CD4-positive, alpha-beta memory T cell (primary cell): ENCODE measurements at regions not wholly inside any gene's neighbourhood (a gene's known extent, or its start where the extent isn't known, plus 50 kb on each side); places are given as distances from the start of the nearest gene placed in this dataset.

Experiments
- CTCF ChIA-PET: fragments of 350-600 bp; sonication (Branson Sonifier 250); formaldehyde crosslinking; loops from one replicate; lab custom pipeline; 2021; ENCODE audit warnings: inconsistent platforms; ENCODE audit not compliant: partially characterized antibody; lab: Charles Lee
- POLR2A ChIA-PET: fragments of 350-600 bp; sonication (Branson Sonifier 250); formaldehyde crosslinking; loops from one replicate; lab custom pipeline; 2021; ENCODE audit not compliant: partially characterized antibody; lab: Charles Lee
- DNase-seq, 5 donors: peaks; one replicate each; pipeline versions ENCODE4 v3.0.0 to v3.0.0-alpha.2; 2020 to 2022; ENCODE audit warnings: mixed read lengths in 1 of 5
- H3K27ac ChIP-seq: one replicate; pipeline ENCODE4 v1.7.0; 2013; ENCODE audit warnings: low read depth, low read length
- H3K27me3 ChIP-seq: 2 replicates; pipeline ENCODE4 v1.7.0; 2013; ENCODE audit warnings: mild to moderate bottlenecking, low read length, moderate library complexity; ENCODE audit not compliant: insufficient read depth
- H3K36me3 ChIP-seq: 2 replicates; pipeline ENCODE4 v1.7.0; 2013; ENCODE audit warnings: mild to moderate bottlenecking, low read length, moderate library complexity; ENCODE audit not compliant: insufficient read depth
- H3K4me1 ChIP-seq: 2 replicates; pipeline ENCODE4 v1.7.0; 2013; ENCODE audit warnings: mild to moderate bottlenecking, low read length, moderate library complexity; ENCODE audit not compliant: insufficient read depth
- H3K4me3 ChIP-seq, 2 donors: one replicate each; pipeline ENCODE4 v1.7.0; 2013; ENCODE audit warnings: low read length in 2 of 2, mild to moderate bottlenecking in 1 of 2
- H3K9me3 ChIP-seq, 2 donors: one replicate each; pipeline ENCODE4 v1.7.0; 2013; ENCODE audit warnings: low read length in 2 of 2, control low read depth in 1 of 2; ENCODE audit not compliant: control insufficient read depth in 1 of 2
- H3K27ac Mint-ChIP-seq, 7 donors: one replicate each; pipeline ENCODE4 v1.8.0; 2020 to 2021; ENCODE audit warnings: mixed read lengths in 7 of 7, mild to moderate bottlenecking in 6 of 7, inconsistent platforms in 3 of 7, moderate library complexity in 3 of 7
- H3K27me3 Mint-ChIP-seq, 2 donors: one replicate each; pipeline ENCODE4 v1.8.0; 2020 to 2021; ENCODE audit warnings: mixed read lengths in 2 of 2
- H3K36me3 Mint-ChIP-seq, 2 donors: one replicate each; pipeline ENCODE4 v1.8.0; 2020 to 2021; ENCODE audit warnings: mixed read lengths in 2 of 2, inconsistent platforms in 1 of 2, mild to moderate bottlenecking in 1 of 2
- H3K4me1 Mint-ChIP-seq, 4 donors: one replicate each; pipeline ENCODE4 v1.8.0; 2020 to 2021; ENCODE audit warnings: mixed read lengths in 4 of 4, mild to moderate bottlenecking in 1 of 4
- H3K4me3 Mint-ChIP-seq, 8 donors: one replicate each; pipeline ENCODE4 v1.8.0; 2020 to 2021; ENCODE audit warnings: mixed read lengths in 8 of 8, mild to moderate bottlenecking in 7 of 8, moderate library complexity in 6 of 8, inconsistent platforms in 3 of 8
- H3K9me3 Mint-ChIP-seq, 8 donors: one replicate each; pipeline ENCODE4 v1.8.0; 2020 to 2021; ENCODE audit warnings: mixed read lengths in 8 of 8, mild to moderate bottlenecking in 5 of 8, inconsistent platforms in 3 of 8, moderate library complexity in 1 of 8
- intact Hi-C: fragments of 100-400 bp; cut with micrococcal nuclease; formaldehyde crosslinking; loops from one replicate; pipeline ENCODE4 v1.15.1; 2023

DNA sequence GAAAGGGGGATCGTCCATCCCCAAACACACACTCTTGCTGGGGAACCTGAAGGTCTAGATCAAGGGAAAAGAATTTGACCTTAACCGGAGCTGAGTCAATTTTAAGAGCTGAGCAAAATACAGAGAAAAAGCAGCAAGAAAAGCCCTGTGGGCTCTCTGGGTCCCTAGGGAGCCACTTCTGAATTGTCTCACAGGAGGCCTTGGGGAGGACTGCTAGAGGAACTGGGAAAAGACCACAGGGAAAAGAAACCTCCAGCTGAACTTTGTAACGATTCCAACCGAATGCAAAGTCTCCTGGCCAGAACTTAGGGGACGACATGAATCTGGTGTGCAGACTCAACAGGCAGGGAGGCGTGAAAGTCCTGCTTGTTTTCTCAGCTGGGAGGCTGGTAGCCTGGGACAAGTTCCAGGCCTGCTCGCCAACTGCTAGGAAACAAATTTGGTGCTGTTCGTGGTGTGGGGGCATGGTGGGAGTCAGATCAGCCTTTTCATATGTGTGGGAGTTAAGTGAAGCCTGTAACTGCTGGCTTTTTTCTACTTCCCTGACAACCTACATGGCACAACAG, 644.6 kb upstream of the CNTNAP5 start:
- H3K36me3 ChIP-seq = no peaks in the 10 kb centered on the region
- CTCF ChIA-PET = no interaction called here
- H3K27me3 ChIP-seq = no peaks in the 10 kb centered on the region
- H3K4me3 Mint-ChIP-seq = no peak overlapping the region
- intact Hi-C loops = no loop called here
- peaks cover 0 to 9% of the 10 kb centered on the region in 2 donors for H3K9me3 ChIP-seq
- H3K36me3 Mint-ChIP-seq = no peaks in the 10 kb centered on the region
- peaks cover 2 to 26% (median 13%) of the 10 kb centered on the region in 8 donors for H3K9me3 Mint-ChIP-seq
- H3K4me1 ChIP-seq = no peaks in the 10 kb centered on the region
- H3K4me3 ChIP-seq = no peak overlapping the region
- no peaks in the 10 kb centered on the region for H3K27me3 Mint-ChIP-seq
- H3K27ac ChIP-seq = no peak overlapping the region
- H3K4me1 Mint-ChIP-seq = no peaks in the 10 kb centered on the region
- DNase-seq = no peak
- POLR2A ChIA-PET = no interaction called here
- no peak overlapping the region for H3K27ac Mint-ChIP-seq

- no peak overlapping the region for H3K27ac Mint-ChIP-seq
- no peaks in the 10 kb centered on the region for H3K4me1 ChIP-seq
- no peaks in the 10 kb centered on the region for H3K36me3 Mint-ChIP-seq
- CTCF ChIA-PET = no interaction called here
- H3K9me3 ChIP-seq = peaks cover 0 to 7% of the 10 kb centered on the region in 2 donors
- peaks cover 0 to 14% (median 8%) of the 10 kb centered on the region in 8 donors for H3K9me3 Mint-ChIP-seq
- no peak overlapping the region for H3K4me3 Mint-ChIP-seq
- H3K27ac ChIP-seq = no peak overlapping the region
- H3K27me3 Mint-ChIP-seq = no peaks in the 10 kb centered on the region
- no peaks in the 10 kb centered on the region for H3K4me1 Mint-ChIP-seq
- no peak overlapping the region for H3K4me3 ChIP-seq
- H3K36me3 ChIP-seq = no peaks in the 10 kb centered on the region
- intact Hi-C loops = no loop called here
- H3K27me3 ChIP-seq = no peaks in the 10 kb centered on the region
- POLR2A ChIA-PET = no interaction called here
- no peak for DNase-seq
Measured at GRCh38 chr2:123415678-123416077, 609.4 kb upstream of the CNTNAP5 start.

GRCh38 chr2:123419976-123420375, 605.1 kb upstream of the CNTNAP5 start:
- no peak overlapping the region for H3K4me3 Mint-ChIP-seq
- no peak overlapping the region for H3K4me3 ChIP-seq
- H3K36me3 ChIP-seq = no peaks in the 10 kb centered on the region
- peaks cover 0 to 7% of the 10 kb centered on the region in 2 donors for H3K9me3 ChIP-seq
- H3K4me1 ChIP-seq = no peaks in the 10 kb centered on the region
- CTCF ChIA-PET = no interaction called here
- H3K27ac Mint-ChIP-seq = no peak overlapping the region
- H3K27me3 Mint-ChIP-seq = no peaks in the 10 kb centered on the region
- H3K27ac ChIP-seq = no peak overlapping the region
- H3K36me3 Mint-ChIP-seq = no peaks in the 10 kb centered on the region
- H3K27me3 ChIP-seq = no peaks in the 10 kb centered on the region
- no peak for DNase-seq
- peaks cover 0 to 12% (median 7%) of the 10 kb centered on the region in 8 donors for H3K9me3 Mint-ChIP-seq
- H3K4me1 Mint-ChIP-seq = no peaks in the 10 kb centered on the region
- POLR2A ChIA-PET = no interaction called here
- intact Hi-C loops = no loop called here

DNA sequence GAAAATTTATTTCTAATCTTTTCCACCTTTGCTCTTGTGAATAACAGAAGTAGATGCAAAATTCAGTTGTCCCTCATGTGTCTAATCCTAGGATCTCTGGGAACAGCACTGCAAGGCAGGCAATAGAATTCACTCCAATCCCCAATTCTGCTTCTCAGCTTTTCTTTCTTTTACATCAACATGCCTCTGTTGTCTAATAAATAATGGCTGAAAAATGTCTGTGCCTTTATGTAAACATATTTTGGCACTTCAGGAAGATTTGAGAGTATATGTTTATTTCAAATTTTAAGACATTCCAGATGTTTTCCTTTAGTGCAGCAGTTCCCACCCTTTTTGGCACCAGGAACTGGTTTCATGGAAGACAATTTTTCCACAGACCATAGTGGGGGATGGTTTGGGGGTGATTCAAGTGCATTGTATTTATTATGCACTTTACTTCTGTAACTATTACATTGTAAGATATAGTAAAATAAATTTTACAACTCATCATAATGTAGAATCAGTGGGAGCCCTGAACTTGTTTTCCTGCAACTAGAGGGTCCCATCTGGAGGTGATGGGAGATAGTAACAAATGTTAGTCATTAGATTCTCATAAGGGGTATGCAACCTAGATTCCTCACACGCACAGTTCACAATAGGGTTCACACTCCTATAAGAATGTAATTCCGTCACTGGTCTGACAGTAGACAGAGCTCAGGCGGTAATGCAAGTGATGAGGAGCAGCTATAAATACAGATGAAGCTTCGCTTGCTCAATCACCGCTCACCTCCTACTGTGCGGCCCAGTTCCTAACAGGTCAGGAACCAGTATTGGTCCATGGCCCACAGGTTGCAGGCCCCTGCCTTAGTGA, 590.3 kb upstream of the CNTNAP5 start:
- Mint-ChIP-seq H3K9me3 (peaks cover 4 to 22% (median 13%) of the 10 kb centered on the region in 8 donors), H3K4me1 (no peaks in the 10 kb centered on the region), H3K4me3 (no peak overlapping the region), H3K27ac (no peak overlapping the region), H3K27me3 (no peaks in the 10 kb centered on the region), H3K36me3 (no peaks in the 10 kb centered on the region)
- intact Hi-C loops = no loop called here
- H3K9me3 ChIP-seq = no peaks in the 10 kb centered on the region
- no peak overlapping the region for H3K27ac ChIP-seq
- ChIA-PET CTCF (no interaction called here), POLR2A (no interaction called here)
- DNase-seq = no peak
- no peak overlapping the region for H3K4me3 ChIP-seq
- H3K36me3 ChIP-seq = no peaks in the 10 kb centered on the region
- no peaks in the 10 kb centered on the region for H3K27me3 ChIP-seq
- H3K4me1 ChIP-seq = no peaks in the 10 kb centered on the region

- H3K27me3 ChIP-seq = no peaks in the 10 kb centered on the region
- no peaks in the 10 kb centered on the region for H3K9me3 ChIP-seq
- Mint-ChIP-seq H3K27ac (no peak overlapping the region), H3K36me3 (no peaks in the 10 kb centered on the region), H3K4me1 (no peaks in the 10 kb centered on the region), H3K27me3 (no peaks in the 10 kb centered on the region), H3K4me3 (no peak overlapping the region), H3K9me3 (peaks cover 5 to 23% (median 12%) of the 10 kb centered on the region in 8 donors)
- no peak for DNase-seq
- no peak overlapping the region for H3K4me3 ChIP-seq
- CTCF ChIA-PET = no interaction called here
- no peaks in the 10 kb centered on the region for H3K36me3 ChIP-seq
- intact Hi-C loops = no loop called here
- POLR2A ChIA-PET = no interaction called here
- no peaks in the 10 kb centered on the region for H3K4me1 ChIP-seq
- H3K27ac ChIP-seq = no peak overlapping the region
Measured at GRCh38 chr2:123438251-123438650, 586.8 kb upstream of the CNTNAP5 start.

DNA sequence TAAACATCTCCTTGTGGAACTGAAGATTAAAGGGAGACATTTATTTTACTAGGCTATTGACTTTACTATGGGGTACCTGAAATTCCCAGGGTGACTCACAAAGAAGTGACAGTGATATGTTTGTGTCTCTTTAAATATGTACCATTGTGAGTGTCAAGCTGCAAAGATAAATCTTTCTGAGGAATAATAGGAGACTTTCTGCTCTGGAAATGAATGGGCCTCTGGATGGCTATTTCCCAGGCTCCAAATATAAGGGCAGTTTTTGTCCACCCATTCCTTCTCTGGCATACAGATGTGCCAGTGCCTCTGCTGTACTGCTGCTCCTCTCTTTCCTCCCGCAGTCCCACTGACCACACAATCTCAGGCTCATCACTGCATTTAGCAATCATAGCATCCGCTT, 586.4 kb upstream of the CNTNAP5 start:
- DNase-seq = no peak
- H3K4me3 Mint-ChIP-seq = no peak overlapping the region
- no peaks in the 10 kb centered on the region for H3K9me3 ChIP-seq
- H3K4me1 Mint-ChIP-seq = no peaks in the 10 kb centered on the region
- H3K36me3 ChIP-seq = no peaks in the 10 kb centered on the region
- no peaks in the 10 kb centered on the region for H3K27me3 ChIP-seq
- H3K4me1 ChIP-seq = no peaks in the 10 kb centered on the region
- ChIA-PET CTCF (no interaction called here), POLR2A (no interaction called here)
- H3K27ac Mint-ChIP-seq = no peak overlapping the region
- no peaks in the 10 kb centered on the region for H3K36me3 Mint-ChIP-seq
- no peak overlapping the region for H3K4me3 ChIP-seq
- intact Hi-C loops = no loop called here
- no peaks in the 10 kb centered on the region for H3K27me3 Mint-ChIP-seq
- H3K27ac ChIP-seq = no peak overlapping the region
- peaks cover 4 to 23% (median 10%) of the 10 kb centered on the region in 8 donors for H3K9me3 Mint-ChIP-seq

DNA sequence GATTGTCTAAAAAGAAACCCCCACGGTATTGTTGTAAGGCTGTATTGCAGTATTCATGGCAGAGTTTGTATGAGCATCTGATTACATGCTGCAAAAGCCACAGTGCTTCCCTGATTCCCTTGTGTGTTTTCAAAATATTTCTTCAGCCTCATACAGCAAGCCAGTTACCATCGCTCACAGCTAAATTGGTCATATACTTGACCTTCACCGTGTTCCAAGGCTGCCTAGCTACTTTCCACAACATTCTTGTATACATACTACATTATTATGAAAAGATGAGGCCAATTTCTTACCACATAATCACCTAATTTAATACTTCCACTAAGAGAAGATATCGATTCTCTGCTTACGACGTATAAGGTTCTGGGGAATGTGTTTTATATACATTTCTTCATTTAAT, 576.3 kb upstream of the CNTNAP5 start:
- Mint-ChIP-seq H3K27ac (no peak overlapping the region), H3K36me3 (no peaks in the 10 kb centered on the region), H3K4me3 (no peak overlapping the region), H3K4me1 (no peaks in the 10 kb centered on the region), H3K9me3 (peaks cover 0 to 32% (median 7%) of the 10 kb centered on the region in 8 donors), H3K27me3 (no peaks in the 10 kb centered on the region)
- Histone ChIP-seq H3K27me3 (no peaks in the 10 kb centered on the region), H3K4me1 (no peaks in the 10 kb centered on the region), H3K9me3 (no peaks in the 10 kb centered on the region), H3K4me3 (no peak overlapping the region), H3K27ac (no peak overlapping the region), H3K36me3 (no peaks in the 10 kb centered on the region)
- intact Hi-C loops = no loop called here
- CTCF ChIA-PET = no interaction called here
- no peak for DNase-seq
- POLR2A ChIA-PET = no interaction called here
